Motor neuron (in vitro differentiated cells): ENCODE measurements at regions not wholly inside any gene's neighbourhood (a gene's known extent, or its start where the extent isn't known, plus 50 kb on each side); places are given as distances from the start of the nearest gene placed in this dataset.
"Not testable (repeated sequence)": the region's sequence is repeated elsewhere in the genome, so short reads cannot be mapped to it uniquely, and the experiment has no call there.

Experiments used
- ATAC-seq, 8 experiments: fragments of 200-7000 bp; cut with Tn5 transposase; replicated peaks in 6 of 8; 2 replicates each; pipeline ENCODE4 v1.8.0; 2021; ENCODE audit warnings: mild to moderate bottlenecking in 8 of 8, moderate library complexity in 8 of 8
- H3K27ac ChIP-seq, 2 donors: fragments of 250-450 bp; sonication (Bioruptor Pico); 2 replicates each; pipeline ENCODE4 v1.9.0; 2021; ENCODE audit warnings: antibody characterized with exemption in 2 of 2, mild to moderate bottlenecking in 2 of 2, moderate library complexity in 1 of 2
- H3K4me1 ChIP-seq, 2 donors: fragments of 250-450 bp; sonication (Bioruptor Pico); replicated peaks in 1 of 2; 2 replicates each; pipeline ENCODE4 v1.6.1; 2021; ENCODE audit warnings: antibody characterized with exemption in 2 of 2, mild to moderate bottlenecking in 2 of 2, moderate library complexity in 1 of 2
- H3K4me3 ChIP-seq, 5 donors: fragments of 250-450 bp; sonication (Bioruptor Pico); 2 replicates each; pipeline ENCODE4 v1.9.0; 2021; ENCODE audit warnings: antibody characterized with exemption in 5 of 5, mild to moderate bottlenecking in 5 of 5, moderate library complexity in 4 of 5
- whole genome bisulfite sequencing, 10 experiments: fragments of 450-650 bp; shearing (Covaris generic); methylation state at CpG; one replicate each; pipeline ENCODE4 v1.0.0; 2022; 5-methylcytosine and 5-hydroxymethylcytosine counted together
- in situ Hi-C, 9 experiments: fragments of 400-800 bp; cut with MboI; loops; one replicate each; pipeline ENCODE4 v1.15.0; 2021; ENCODE audit warnings: low sequenced_read_pairs in 9 of 9, low pct_unique_long_range_greater_than_20kb in 2 of 9; ENCODE audit not compliant: unreplicated experiment in 9 of 9

DNA sequence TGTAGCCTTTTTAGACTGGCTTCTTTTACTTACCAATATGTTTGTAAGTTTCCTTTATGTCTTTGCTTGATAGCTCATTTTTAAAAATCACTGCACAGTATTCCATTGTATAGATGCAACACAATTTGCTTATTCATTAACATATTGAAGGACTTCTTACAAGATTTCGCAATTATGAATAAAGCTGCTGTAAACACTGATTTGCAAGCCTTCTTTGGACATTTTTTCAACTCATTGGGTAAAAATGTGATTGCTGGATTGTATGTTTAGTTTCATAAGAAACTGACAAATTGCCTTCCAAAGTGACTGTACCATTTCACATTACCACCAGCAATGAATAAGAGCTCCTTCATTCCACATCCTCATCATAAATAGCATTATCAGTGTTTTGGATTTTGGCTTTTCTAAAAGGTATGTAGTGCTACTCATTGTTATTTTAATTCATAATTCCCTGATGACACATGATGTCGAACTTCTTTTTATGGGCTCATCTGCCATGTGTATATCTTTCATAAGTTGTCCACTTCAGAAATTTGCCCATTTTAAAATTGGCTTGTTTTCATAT lies 80.7 kb downstream of the TFAP2B start:
- in situ Hi-C loops = loop anchor here in 1 of 9 experiments (25.0 kb wide), 1 partner anchor 88 kb away; no protein-coding TSS in a partner anchor
- H3K27ac ChIP-seq = no peak overlapping the region
- ATAC-seq = peak in 3 of 8 experiments; percentile 49 to 81 (median 60)
- H3K4me1 ChIP-seq = no peaks in the 10 kb centered on the region
- WGBS, 10 experiments = 0 to 100% (median 68%) methylated on average over 1 to 2 of the region's 2 CpGs; no CpG with 5 or more reads in 1 of the 10 experiments
- no peak overlapping the region for H3K4me3 ChIP-seq

DNA sequence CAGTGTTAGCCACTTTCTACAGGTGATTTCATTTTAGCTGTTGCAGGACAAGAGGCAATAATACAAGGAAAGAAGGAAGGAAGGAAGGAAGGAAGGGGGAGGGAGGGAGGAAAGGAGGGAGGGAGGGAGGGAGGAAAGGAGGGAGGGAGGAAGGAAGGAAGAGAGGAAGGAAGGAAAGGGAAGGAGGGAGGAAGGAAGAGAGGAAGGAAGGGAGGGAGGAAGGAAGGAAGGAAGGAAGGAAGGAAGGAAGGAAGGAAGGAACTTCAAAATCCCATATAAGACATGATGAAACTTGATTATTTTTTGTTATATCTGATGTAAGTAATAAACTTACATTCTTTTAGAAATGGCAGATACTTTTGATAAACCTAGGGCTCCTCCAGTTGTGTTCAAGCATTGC lies 83.6 kb downstream of the TFAP2B start:
- in situ Hi-C loops = no loop called here
- Histone ChIP-seq H3K4me3 (no peak overlapping the region), H3K4me1 (no peaks in the 10 kb centered on the region), H3K27ac (no peak overlapping the region)
- no peak for ATAC-seq

DNA sequence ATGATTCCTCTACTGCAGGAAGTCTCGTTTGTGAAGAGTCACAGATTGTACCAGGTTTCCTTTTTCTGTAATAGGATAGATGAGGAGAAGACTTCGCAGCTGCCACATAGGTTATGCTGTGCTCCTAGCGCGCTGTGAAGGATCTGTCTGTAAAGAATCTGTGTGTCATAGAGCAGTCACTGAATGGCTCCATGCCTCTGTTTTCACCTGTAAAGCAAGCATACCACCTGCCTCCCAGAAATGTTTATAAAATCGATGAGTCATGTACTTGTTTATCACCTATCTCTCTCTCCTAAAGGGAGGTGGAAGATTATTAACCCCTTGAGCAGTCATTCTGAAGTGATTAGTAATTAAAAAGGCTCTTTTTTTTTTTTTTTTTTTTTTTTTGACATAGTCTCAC lies 86.6 kb downstream of the TFAP2B start:
- no peak overlapping the region for H3K27ac ChIP-seq
- 20 to 100% (median 73%) methylated on average over 1 to 5 of the region's 5 CpGs; no CpG with 5 or more reads in 2 of the 10 experiments for WGBS, 10 experiments
- H3K4me3 ChIP-seq = no peak overlapping the region
- in situ Hi-C loops = no loop called here
- no peak for ATAC-seq
- no peaks in the 10 kb centered on the region for H3K4me1 ChIP-seq

DNA sequence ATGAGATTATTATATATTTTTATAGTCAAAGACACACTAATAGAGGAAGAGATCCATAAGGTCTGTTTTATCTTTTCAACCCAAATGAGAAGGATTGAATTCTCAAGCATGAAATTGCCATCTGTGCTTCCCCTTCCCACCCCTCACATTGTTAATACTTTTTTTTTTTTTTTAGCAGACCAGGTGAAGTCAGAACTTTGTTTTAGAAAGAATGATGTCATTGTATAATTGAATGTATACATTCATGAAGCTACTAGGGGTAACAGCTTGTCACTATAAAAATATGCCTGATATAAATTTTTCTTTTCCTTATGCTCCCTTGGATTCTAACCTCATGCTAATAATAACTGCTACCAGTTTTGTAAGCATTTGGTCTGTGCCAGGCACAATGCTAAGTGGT lies 88.9 kb downstream of the TFAP2B start:
- in situ Hi-C loops = no loop called here
- ATAC-seq = no peak
- Histone ChIP-seq H3K4me3 (no peak overlapping the region), H3K27ac (no peak overlapping the region), H3K4me1 (no peaks in the 10 kb centered on the region)

DNA sequence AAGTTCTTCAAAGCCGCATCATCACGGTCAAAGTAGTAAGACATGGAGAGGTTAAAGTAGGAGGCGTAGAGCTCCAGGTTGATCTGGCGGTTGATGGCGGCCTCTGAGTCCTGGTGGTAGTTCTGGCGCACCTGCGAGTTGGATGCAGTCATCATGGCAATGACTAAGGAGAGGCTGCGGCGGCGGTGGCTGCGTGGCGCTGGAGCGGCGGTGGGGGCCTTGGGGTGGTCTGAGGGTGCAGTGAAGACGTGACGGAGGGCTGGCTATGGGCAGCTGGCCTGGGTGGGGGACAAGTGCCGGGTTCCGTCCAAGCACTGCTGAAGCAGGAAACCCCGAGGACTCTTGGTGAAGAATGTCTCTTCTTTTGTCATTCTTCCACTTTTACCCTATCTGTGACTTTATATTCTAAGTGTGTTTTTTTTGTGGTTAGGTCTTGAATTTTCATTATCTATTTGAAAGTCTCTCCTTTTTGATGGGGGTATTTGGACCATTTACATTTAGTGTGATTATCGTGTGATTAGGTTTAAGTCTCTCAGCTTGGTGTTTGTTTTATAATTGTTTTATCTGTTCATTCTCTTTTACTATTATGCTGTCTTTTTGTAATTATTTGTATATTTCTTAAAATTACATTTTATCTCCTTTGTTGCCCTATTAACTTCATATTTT lies 94.6 kb downstream of the TFAP2B start:
- no peaks in the 10 kb centered on the region for H3K4me1 ChIP-seq
- no peak overlapping the region for H3K4me3 ChIP-seq
- WGBS, 10 experiments = 14 to 100% (median 90%) methylated on average over 1 to 12 of the region's 20 CpGs
- H3K27ac ChIP-seq = no peak overlapping the region
- no peak for ATAC-seq
- in situ Hi-C loops = no loop called here

DNA sequence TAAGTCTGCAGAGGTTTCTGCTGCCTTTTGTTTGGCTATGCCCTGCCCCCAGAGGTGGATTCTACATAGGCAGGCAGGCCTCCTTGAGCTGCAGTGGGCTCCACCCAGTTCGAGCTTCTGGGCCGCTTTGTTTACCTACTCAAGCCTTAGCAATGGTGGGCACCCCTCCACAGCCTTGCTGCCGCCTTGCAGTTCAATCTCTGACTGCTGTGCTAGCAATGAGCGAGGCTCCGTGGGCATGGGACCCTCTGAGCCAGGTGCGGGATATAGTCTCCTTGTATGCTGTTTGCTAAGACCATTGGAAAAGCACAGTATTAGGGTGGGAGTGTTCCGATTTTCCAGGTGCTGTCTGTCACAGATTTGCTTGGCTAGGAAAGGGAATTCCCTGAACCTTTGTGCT lies 102.7 kb downstream of the TFAP2B start:
- 25 to 93% (median 60%) methylated on average over 1 to 7 of the region's 7 CpGs; no CpG with 5 or more reads in 5 of the 10 experiments for WGBS, 10 experiments
- H3K27ac ChIP-seq, in situ Hi-C loops, H3K4me3 ChIP-seq, ATAC-seq, H3K4me1 ChIP-seq: not testable (repeated sequence)

DNA sequence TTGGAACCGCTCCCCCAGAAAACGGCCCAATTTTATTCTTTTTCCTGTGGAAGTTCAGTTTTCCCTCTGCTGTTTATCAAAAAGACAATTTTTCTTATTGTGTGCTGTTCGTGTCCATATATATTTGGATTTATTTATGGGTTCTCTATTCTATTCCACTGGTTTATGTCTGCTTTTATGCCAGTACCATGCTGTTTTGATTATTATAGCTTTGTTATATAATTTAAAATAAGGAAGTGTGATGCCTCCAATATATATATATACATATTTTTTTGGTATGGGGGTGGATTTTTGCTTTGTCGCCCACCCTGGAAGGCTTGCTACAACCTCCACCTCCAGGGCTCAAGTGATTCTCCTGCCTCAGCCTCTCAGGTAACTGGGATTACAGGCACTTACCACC lies 103.3 kb downstream of the TFAP2B start:
- no peak for ATAC-seq
- WGBS, 10 experiments = 10 to 100% (median 84%) methylated on average over 1 to 4 of the region's 4 CpGs; no CpG with 5 or more reads in 2 of the 10 experiments
- in situ Hi-C loops = no loop called here

DNA sequence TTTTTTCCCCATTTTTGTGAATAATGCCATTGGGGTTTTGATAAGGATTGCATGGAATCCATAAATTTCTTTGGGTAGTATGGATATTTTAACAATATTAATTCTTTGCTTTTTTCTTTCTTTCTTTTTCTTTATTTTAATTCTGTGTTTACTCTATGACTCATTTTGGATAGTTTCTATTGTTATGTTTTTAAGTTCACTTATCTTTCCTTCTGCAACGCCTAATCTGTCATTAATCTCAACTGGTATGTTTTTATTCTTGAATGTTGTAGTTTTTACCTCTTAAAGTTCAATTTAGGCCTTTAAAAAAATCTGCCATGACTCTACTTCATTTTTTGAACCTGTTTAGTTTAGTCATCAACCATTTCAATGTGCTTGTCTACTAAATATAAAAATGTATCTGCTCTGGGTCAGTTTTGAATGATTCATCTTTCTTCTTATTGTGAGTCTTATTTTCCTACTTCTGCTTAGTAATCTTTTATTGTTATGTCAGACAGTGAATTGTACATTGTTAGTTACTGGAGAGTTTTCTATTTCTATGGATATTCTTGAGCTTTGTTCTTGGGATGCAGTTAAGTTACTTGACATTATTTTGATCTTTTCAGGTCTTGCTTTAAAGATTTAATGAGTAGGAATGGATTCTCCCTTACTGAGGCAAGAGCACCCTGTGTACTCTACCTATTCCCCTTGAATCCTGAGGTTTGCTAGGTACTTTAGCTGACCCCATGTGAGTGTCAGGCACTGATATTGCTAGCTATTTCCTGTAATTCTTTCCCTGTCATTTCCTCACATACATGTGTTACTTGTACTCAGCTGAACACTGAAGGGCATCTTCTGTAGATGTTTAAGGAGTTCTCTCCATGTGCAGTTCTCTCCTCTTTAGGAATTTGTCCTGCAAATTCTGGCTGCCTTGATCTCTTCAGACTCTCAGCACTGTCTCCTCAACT lies 104.2 kb downstream of the TFAP2B start:
- no peak overlapping the region for H3K4me3 ChIP-seq
- no peak overlapping the region for H3K27ac ChIP-seq
- ATAC-seq = peak in 1 of 8 experiments; percentile 33
- H3K4me1 ChIP-seq = peaks cover 0 to 3% of the 10 kb centered on the region in 2 donors
- WGBS, 10 experiments = 0 to 69% (median 3%) methylated on average over 1 of the region's 1 CpG; no CpG with 5 or more reads in 1 of the 10 experiments
- in situ Hi-C loops = no loop called here

More for the DNA sequence above, 103.3 kb downstream of the TFAP2B start:
- H3K27ac ChIP-seq = no peak overlapping the region
- no peak overlapping the region for H3K4me3 ChIP-seq
- H3K4me1 ChIP-seq = peaks cover 0 to 3% of the 10 kb centered on the region in 2 donors

DNA sequence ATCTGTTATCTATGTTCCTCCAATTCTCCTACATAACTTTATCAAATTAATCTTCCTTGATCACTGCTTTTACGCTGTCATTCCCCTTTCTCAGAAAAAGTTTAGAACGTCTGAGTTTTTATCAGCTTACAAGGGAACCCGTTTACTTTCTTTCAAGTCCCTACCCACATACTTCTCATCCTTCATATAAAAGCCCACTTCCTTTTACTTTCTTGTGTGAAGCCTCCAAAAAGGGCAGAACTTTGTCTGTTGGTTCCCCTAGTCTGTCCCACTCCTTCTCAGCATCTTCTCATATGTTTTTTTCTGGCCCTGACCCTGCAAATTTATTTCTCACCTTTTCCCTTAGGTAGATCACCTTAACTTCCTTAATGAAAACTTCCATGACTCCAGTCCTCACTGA lies 106.1 kb downstream of the TFAP2B start:
- H3K4me1 ChIP-seq = peaks cover 0 to 3% of the 10 kb centered on the region in 2 donors
- no peak for ATAC-seq
- 0 to 86% (median 78%) methylated on average over 1 to 3 of the region's 3 CpGs for WGBS, 10 experiments
- H3K27ac ChIP-seq = no peak overlapping the region
- in situ Hi-C loops = no loop called here
- H3K4me3 ChIP-seq = no peak overlapping the region

DNA sequence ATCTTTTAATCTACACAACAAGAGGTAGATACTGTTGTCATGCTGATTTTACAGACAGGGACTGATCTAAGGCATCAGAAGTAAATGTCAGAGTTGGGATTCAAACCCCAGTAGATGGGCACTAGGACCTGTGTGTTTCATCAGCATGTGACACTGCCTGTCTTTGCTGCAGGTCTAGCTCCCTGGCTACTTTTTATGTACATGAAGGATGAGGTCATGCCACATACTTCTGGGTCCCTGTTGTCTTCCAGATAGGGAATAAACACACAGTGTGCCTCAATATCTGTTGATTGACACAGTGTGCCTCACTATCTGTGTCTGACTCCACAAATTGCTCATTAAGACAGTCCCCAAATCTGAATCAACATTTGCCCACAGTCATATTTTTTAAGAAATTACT lies 106.9 kb downstream of the TFAP2B start:
- no peak overlapping the region for H3K4me3 ChIP-seq
- H3K4me1 ChIP-seq = peaks cover 0 to 3% of the 10 kb centered on the region in 2 donors
- H3K27ac ChIP-seq = no peak overlapping the region
- in situ Hi-C loops = no loop called here
- peak in 4 of 8 experiments; percentile 26 to 62 (median 38) for ATAC-seq

DNA sequence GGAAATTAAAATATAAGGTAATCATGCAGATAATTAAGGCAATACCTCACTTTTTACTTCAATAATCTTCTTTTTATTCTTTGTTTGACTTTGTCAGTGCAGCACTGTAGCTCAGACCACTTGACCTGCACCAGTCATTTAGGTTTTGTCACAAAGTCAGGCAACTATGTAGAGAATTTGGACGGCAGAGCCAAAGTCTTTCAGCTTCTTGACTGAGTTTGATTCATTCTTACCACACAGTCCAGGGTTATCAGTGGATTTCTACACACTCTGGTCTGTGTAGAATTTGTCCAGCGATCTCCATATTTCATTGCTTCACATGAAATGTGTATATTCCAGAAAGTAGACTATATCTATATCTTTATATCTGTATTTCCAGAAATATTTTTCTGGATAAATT lies 107.3 kb downstream of the TFAP2B start:
- Histone ChIP-seq H3K27ac (no peak overlapping the region), H3K4me3 (no peak overlapping the region), H3K4me1 (peaks cover 0 to 3% of the 10 kb centered on the region in 2 donors)
- in situ Hi-C loops = no loop called here
- WGBS, 10 experiments = 0 to 100% (median 60%) methylated on average over 1 to 2 of the region's 2 CpGs; no CpG with 5 or more reads in 1 of the 10 experiments
- peak in 1 of 8 experiments; percentile 43 for ATAC-seq

DNA sequence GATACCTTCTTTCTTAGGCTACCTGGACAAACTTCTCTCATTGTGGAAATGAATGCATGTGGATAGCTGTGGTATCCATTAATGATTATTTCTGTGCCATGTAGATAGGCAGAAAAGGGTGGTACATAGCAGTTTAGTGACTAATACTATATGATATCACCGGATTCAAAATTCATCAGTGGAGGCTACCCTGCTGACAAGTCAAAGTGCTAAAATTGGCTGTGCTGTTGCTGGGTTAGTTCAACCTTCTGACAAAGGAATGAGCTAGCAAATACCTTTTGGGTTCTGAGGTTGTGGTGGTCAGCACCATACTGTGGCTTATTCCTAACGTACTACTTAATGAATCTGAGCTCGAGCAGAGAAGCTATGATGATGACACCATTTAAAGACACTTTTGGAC lies 109.1 kb downstream of the TFAP2B start:
- no peak overlapping the region for H3K4me3 ChIP-seq
- 0 to 100% (median 77%) methylated on average over 2 to 3 of the region's 3 CpGs; no CpG with 5 or more reads in 4 of the 10 experiments for WGBS, 10 experiments
- peak in 3 of 8 experiments; percentile 59 to 87 (median 64) for ATAC-seq
- in situ Hi-C loops = no loop called here
- H3K27ac ChIP-seq = no peak overlapping the region
- H3K4me1 ChIP-seq = peaks cover 0 to 3% of the 10 kb centered on the region in 2 donors

DNA sequence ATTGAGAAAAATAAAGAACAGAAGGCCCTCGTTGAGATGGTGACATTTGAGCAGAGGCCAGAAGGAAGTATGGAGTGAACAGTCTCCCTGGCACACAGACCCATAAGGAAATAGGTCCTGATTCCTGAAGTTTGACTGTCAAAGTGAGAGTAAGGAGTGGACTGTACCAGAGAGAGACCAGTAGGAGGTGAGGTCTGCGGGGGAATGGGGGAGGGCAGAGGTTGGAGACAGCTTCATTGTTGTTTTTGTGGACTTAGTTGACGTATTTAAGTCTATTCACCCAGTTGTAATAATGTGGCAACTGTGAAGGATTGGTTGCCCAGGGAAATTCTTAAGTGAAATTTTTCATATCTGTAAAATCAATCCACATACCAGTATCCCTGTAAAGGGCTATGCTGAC lies 110.7 kb downstream of the TFAP2B start:
- Histone ChIP-seq H3K4me1 (peaks cover 0 to 3% of the 10 kb centered on the region in 2 donors), H3K4me3 (no peak overlapping the region), H3K27ac (no peak overlapping the region)
- ATAC-seq = no peak
- 0 to 92% (median 77%) methylated on average over 1 to 3 of the region's 3 CpGs; no CpG with 5 or more reads in 2 of the 10 experiments for WGBS, 10 experiments
- in situ Hi-C loops = no loop called here
